ENCODE measurements at regions not wholly inside any gene's neighbourhood (a gene's known extent, or its start where the extent isn't known, plus 50 kb on each side); places are given as distances from the start of the nearest gene placed in this dataset.

GRCh38 chr10:28926932-28927331 is 249.6 kb downstream of the BAMBI start:
- DNase-seq (ENCODE audit: low read depth), result no peak

- no peak for DNase-seq (ENCODE audit: low read depth)
Measured at GRCh38 chr10:28928484-28928883, 251.2 kb downstream of the BAMBI start.

- DNase-seq (ENCODE audit: low read depth), result no peak
Measured at GRCh38 chr10:28929942-28930341, 252.6 kb downstream of the BAMBI start.

- no peak for DNase-seq (ENCODE audit: low read depth)
Measured at GRCh38 chr10:28930514-28931495, 253.5 kb downstream of the BAMBI start.

GRCh38 chr10:28935061-28935460 is 257.7 kb downstream of the BAMBI start:
- DNase-seq (ENCODE audit: low read depth), result no peak

GRCh38 chr10:28937959-28938358 is 260.6 kb downstream of the BAMBI start:
- no peak for DNase-seq (ENCODE audit: low read depth)

GRCh38 chr10:28938745-28939144 is 261.4 kb downstream of the BAMBI start:
- DNase-seq (ENCODE audit: low read depth), result no peak

- DNase-seq (ENCODE audit: low read depth), result peak; percentile 55
Measured at GRCh38 chr10:28939281-28940157, 262.2 kb downstream of the BAMBI start.

- DNase-seq (ENCODE audit: low read depth), result no peak
Measured at GRCh38 chr10:28940158-28940888, 263.0 kb downstream of the BAMBI start.

- no peak for DNase-seq (ENCODE audit: low read depth)
Measured at GRCh38 chr10:28942012-28942411, 264.7 kb downstream of the BAMBI start.

- no peak for DNase-seq (ENCODE audit: low read depth)
Measured at GRCh38 chr10:28945959-28946358, 268.6 kb downstream of the BAMBI start.

GRCh38 chr10:28946479-28946878 is 269.2 kb downstream of the BAMBI start:
- no peak for DNase-seq (ENCODE audit: low read depth)

- no peak for DNase-seq (ENCODE audit: low read depth)
Measured at GRCh38 chr10:28947171-28947570, 269.9 kb downstream of the BAMBI start.

- no peak for DNase-seq (ENCODE audit: low read depth)
Measured at GRCh38 chr10:28948046-28948445, 270.7 kb downstream of the BAMBI start.

- no peak for DNase-seq (ENCODE audit: low read depth)
Measured at GRCh38 chr10:28949005-28950004, 272.0 kb downstream of the BAMBI start.

- DNase-seq (ENCODE audit: low read depth), result no peak
Measured at GRCh38 chr10:28951484-28951883, 274.2 kb downstream of the BAMBI start.

GRCh38 chr10:28952523-28952922 is 275.2 kb downstream of the BAMBI start:
- no peak for DNase-seq (ENCODE audit: low read depth)

- no peak for DNase-seq (ENCODE audit: low read depth)
Measured at GRCh38 chr10:28954211-28954610, 276.9 kb downstream of the BAMBI start.

GRCh38 chr10:28958468-28958867 is 281.1 kb downstream of the BAMBI start:
- no peak for DNase-seq (ENCODE audit: low read depth)

GRCh38 chr10:28959850-28960501 is 282.7 kb downstream of the BAMBI start:
- DNase-seq (ENCODE audit: low read depth), result no peak

Measured in forelimb muscle (tissue), 1 donor.